Activated T-helper 2 cell treated with anti-CD3 and anti-CD28 coated beads, Interferon-gamma antibody, Interleukin-2, Interleukin-4, amounts not matched to agents 10 μg/mL and 5 μg/mL and 100 μg/mL, durations not matched to agents 14 hours and 24 hours and 36 hours (primary cell): ENCODE measurements at regions not wholly inside any gene's neighbourhood (a gene's known extent, or its start where the extent isn't known, plus 50 kb on each side); places are given as distances from the start of the nearest gene placed in this dataset.

ENCODE experiments used
- DNase-seq: peaks from one replicate; pipeline ENCODE4 v3.0.0; 2021; ENCODE audit warnings: low spot score
- H3K27ac Mint-ChIP-seq: one replicate; pipeline ENCODE4 v1.8.0; 2021; ENCODE audit warnings: mixed read lengths
- H3K27me3 Mint-ChIP-seq: one replicate; pipeline ENCODE4 v1.8.0; 2021; ENCODE audit warnings: low read depth, mixed read lengths
- H3K36me3 Mint-ChIP-seq: one replicate; pipeline ENCODE4 v1.8.0; 2021; ENCODE audit warnings: low read depth, mixed read lengths
- H3K4me1 Mint-ChIP-seq: one replicate; pipeline ENCODE4 v1.8.0; 2021; ENCODE audit warnings: low read depth, mixed read lengths
- H3K4me3 Mint-ChIP-seq: one replicate; pipeline ENCODE4 v1.8.0; 2021; ENCODE audit warnings: low read depth, mild to moderate bottlenecking, moderate library complexity, mixed read lengths
- H3K9me3 Mint-ChIP-seq: one replicate; pipeline ENCODE4 v1.8.0; 2021; ENCODE audit warnings: mixed read lengths
- intact Hi-C: fragments of 100-400 bp; cut with micrococcal nuclease; formaldehyde crosslinking; loops from one replicate; pipeline ENCODE4 v1.15.1; 2023

GRCh38 chr7:131190581-131190980 lies 137.1 kb upstream of the MKLN1 start:
- Mint-ChIP-seq H3K27ac (no peak overlapping the region), H3K4me3 (no peak overlapping the region), H3K36me3 (peaks cover 6% of the 10 kb centered on the region), H3K4me1 (peaks cover 49% of the 10 kb centered on the region), H3K27me3 (no peaks in the 10 kb centered on the region), H3K9me3 (peaks cover 4% of the 10 kb centered on the region)
- intact Hi-C loops: no loop called here
- no peak for DNase-seq

- intact Hi-C loops: no loop called here
- H3K9me3 Mint-ChIP-seq: no peaks in the 10 kb centered on the region
- H3K4me1 Mint-ChIP-seq: peaks cover 33% of the 10 kb centered on the region
- no peak overlapping the region for H3K4me3 Mint-ChIP-seq
- no peak for DNase-seq
- no peaks in the 10 kb centered on the region for H3K27me3 Mint-ChIP-seq
- no peaks in the 10 kb centered on the region for H3K36me3 Mint-ChIP-seq
- no peak overlapping the region for H3K27ac Mint-ChIP-seq
Observed at GRCh38 chr7:131194070-131194865, 133.4 kb upstream of the MKLN1 start.

GRCh38 chr7:131196803-131197202 lies 130.9 kb upstream of the MKLN1 start:
- DNase-seq: no peak
- no peak overlapping the region for H3K27ac Mint-ChIP-seq
- intact Hi-C loops: no loop called here
- H3K9me3 Mint-ChIP-seq: no peaks in the 10 kb centered on the region
- H3K4me3 Mint-ChIP-seq: no peak overlapping the region
- H3K27me3 Mint-ChIP-seq: no peaks in the 10 kb centered on the region
- H3K36me3 Mint-ChIP-seq: no peaks in the 10 kb centered on the region
- H3K4me1 Mint-ChIP-seq: peaks cover 9% of the 10 kb centered on the region

GRCh38 chr7:131197920-131198615 lies 129.6 kb upstream of the MKLN1 start:
- no peak overlapping the region for H3K4me3 Mint-ChIP-seq
- peaks cover 9% of the 10 kb centered on the region for H3K4me1 Mint-ChIP-seq
- no peaks in the 10 kb centered on the region for H3K9me3 Mint-ChIP-seq
- no peak for DNase-seq
- intact Hi-C loops: no loop called here
- H3K27me3 Mint-ChIP-seq: no peaks in the 10 kb centered on the region
- no peak overlapping the region for H3K27ac Mint-ChIP-seq
- H3K36me3 Mint-ChIP-seq: no peaks in the 10 kb centered on the region

GRCh38 chr7:131202451-131202850 lies 125.2 kb upstream of the MKLN1 start:
- Mint-ChIP-seq H3K27me3 (no peaks in the 10 kb centered on the region), H3K4me1 (peaks cover 9% of the 10 kb centered on the region), H3K4me3 (no peak overlapping the region), H3K27ac (no peak overlapping the region), H3K9me3 (no peaks in the 10 kb centered on the region), H3K36me3 (no peaks in the 10 kb centered on the region)
- no peak for DNase-seq
- intact Hi-C loops: no loop called here

- Mint-ChIP-seq H3K4me3 (no peak overlapping the region), H3K36me3 (no peaks in the 10 kb centered on the region), H3K27me3 (no peaks in the 10 kb centered on the region), H3K27ac (no peak overlapping the region), H3K9me3 (no peaks in the 10 kb centered on the region), H3K4me1 (peaks cover under 1% of the 10 kb centered on the region)
- DNase-seq: no peak
- intact Hi-C loops: no loop called here
Observed at GRCh38 chr7:131203291-131203976, 124.2 kb upstream of the MKLN1 start.

GRCh38 chr7:131208777-131209176 lies 118.9 kb upstream of the MKLN1 start:
- peaks cover 1% of the 10 kb centered on the region for H3K27me3 Mint-ChIP-seq
- intact Hi-C loops: no loop called here
- no peaks in the 10 kb centered on the region for H3K36me3 Mint-ChIP-seq
- no peaks in the 10 kb centered on the region for H3K9me3 Mint-ChIP-seq
- no peaks in the 10 kb centered on the region for H3K4me1 Mint-ChIP-seq
- no peak for DNase-seq
- no peak overlapping the region for H3K4me3 Mint-ChIP-seq
- H3K27ac Mint-ChIP-seq: no peak overlapping the region

GRCh38 chr7:131210618-131211017 lies 117.1 kb upstream of the MKLN1 start:
- no peak for DNase-seq
- no peaks in the 10 kb centered on the region for H3K9me3 Mint-ChIP-seq
- H3K27ac Mint-ChIP-seq: no peak overlapping the region
- H3K27me3 Mint-ChIP-seq: peaks cover 1% of the 10 kb centered on the region
- H3K4me3 Mint-ChIP-seq: no peak overlapping the region
- no peaks in the 10 kb centered on the region for H3K4me1 Mint-ChIP-seq
- no peaks in the 10 kb centered on the region for H3K36me3 Mint-ChIP-seq
- intact Hi-C loops: no loop called here

- intact Hi-C loops: no loop called here
- peaks cover 1% of the 10 kb centered on the region for H3K27me3 Mint-ChIP-seq
- H3K4me1 Mint-ChIP-seq: no peaks in the 10 kb centered on the region
- H3K9me3 Mint-ChIP-seq: no peaks in the 10 kb centered on the region
- no peak for DNase-seq
- no peak overlapping the region for H3K4me3 Mint-ChIP-seq
- no peak overlapping the region for H3K27ac Mint-ChIP-seq
- H3K36me3 Mint-ChIP-seq: no peaks in the 10 kb centered on the region
Observed at GRCh38 chr7:131211500-131211899, 116.2 kb upstream of the MKLN1 start.

GRCh38 chr7:131212114-131212513 lies 115.6 kb upstream of the MKLN1 start:
- no peak for DNase-seq
- H3K9me3 Mint-ChIP-seq: no peaks in the 10 kb centered on the region
- no peak overlapping the region for H3K27ac Mint-ChIP-seq
- H3K4me3 Mint-ChIP-seq: no peak overlapping the region
- peaks cover 1% of the 10 kb centered on the region for H3K27me3 Mint-ChIP-seq
- no peaks in the 10 kb centered on the region for H3K36me3 Mint-ChIP-seq
- intact Hi-C loops: no loop called here
- no peaks in the 10 kb centered on the region for H3K4me1 Mint-ChIP-seq

GRCh38 chr7:131218727-131219128 lies 108.9 kb upstream of the MKLN1 start:
- no peaks in the 10 kb centered on the region for H3K36me3 Mint-ChIP-seq
- intact Hi-C loops: loop anchor here (1.0 kb wide), 1 partner anchor 13 kb away; no protein-coding TSS in a partner anchor
- H3K27me3 Mint-ChIP-seq: no peaks in the 10 kb centered on the region
- no peak overlapping the region for H3K27ac Mint-ChIP-seq
- H3K4me3 Mint-ChIP-seq: no peak overlapping the region
- peaks cover 12% of the 10 kb centered on the region for H3K9me3 Mint-ChIP-seq
- H3K4me1 Mint-ChIP-seq: peaks cover 20% of the 10 kb centered on the region
- DNase-seq: no peak

GRCh38 chr7:131219312-131220041 lies 108.2 kb upstream of the MKLN1 start:
- Mint-ChIP-seq H3K4me3 (no peak overlapping the region), H3K36me3 (no peaks in the 10 kb centered on the region), H3K4me1 (peaks cover 20% of the 10 kb centered on the region), H3K27me3 (no peaks in the 10 kb centered on the region), H3K9me3 (peaks cover 12% of the 10 kb centered on the region), H3K27ac (no peak overlapping the region)
- intact Hi-C loops: no loop called here
- DNase-seq: no peak
